ENCODE measurements at regions not wholly inside any gene's neighbourhood (a gene's known extent, or its start where the extent isn't known, plus 50 kb on each side); places are given as distances from the start of the nearest gene placed in this dataset.
A peak's percentile ranks its signal among the peaks of the same experiment; 100 is the strongest.

- TF ChIP-seq ZNF850 (CRISPR knock-in tag; conservative IDR thresholded peaks at IDR 0.05) (no peak), NBN (conservative IDR thresholded peaks at IDR 0.05) (no peak), ZNF496 (CRISPR knock-in tag; IDR thresholded peaks at IDR 0.05; ENCODE audit: insufficient replicate concordance) (no peak), ZBTB3 (CRISPR knock-in tag; IDR thresholded peaks at IDR 0.05; ENCODE audit: borderline replicate concordance, low read depth) (0 out of 2 replicates have a peak, but pooled peaks have one; percentile 69), AGO2 (optimal IDR thresholded peaks at IDR 0.05; ENCODE audit: low read depth, low read length) (no peak), ZNF430 (CRISPR knock-in tag; IDR thresholded peaks at IDR 0.05) (no peak; the same call in none of the 2 replicates), ELF3 (CRISPR knock-in tag; IDR thresholded peaks at IDR 0.05) (peak; percentile 85), NFKB2 (CRISPR knock-in tag; IDR thresholded peaks at IDR 0.05; ENCODE audit: borderline replicate concordance) (no peak; the same call in 1 of the 2 replicates), ZNF350 (CRISPR knock-in tag; IDR thresholded peaks at IDR 0.05; ENCODE audit: borderline replicate concordance, low read depth) (peak; percentile 81; the same call in 1 of the 2 replicates), ZNF432 (CRISPR knock-in tag; IDR thresholded peaks at IDR 0.05; ENCODE audit: borderline replicate concordance) (no peak), ZNF329 (CRISPR knock-in tag; IDR thresholded peaks at IDR 0.05; ENCODE audit: low read depth) (no peak), THAP9 (CRISPR knock-in tag; IDR thresholded peaks at IDR 0.05; ENCODE audit: borderline replicate concordance) (peak; percentile 68; the same call in 1 of the 2 replicates), SP1 (IDR thresholded peaks at IDR 0.05) (no peak), SP1 (CRISPR knock-in tag; IDR thresholded peaks at IDR 0.05) (no peak; the same call in 1 of the 2 replicates), NR1H2 (CRISPR knock-in tag; IDR thresholded peaks at IDR 0.05; ENCODE audit: borderline replicate concordance, low read depth) (no peak), MIXL1 (CRISPR knock-in tag; IDR thresholded peaks at IDR 0.05) (peak; percentile 77; the same call in 1 of the 2 replicates), ZNF414 (CRISPR knock-in tag; IDR thresholded peaks at IDR 0.05) (no peak), ZNF768 (CRISPR knock-in tag; IDR thresholded peaks at IDR 0.05) (0 out of 2 replicates have a peak, but pooled peaks have one; percentile 22), TSC22D2 (CRISPR knock-in tag; IDR thresholded peaks at IDR 0.05; ENCODE audit: borderline replicate concordance) (0 out of 2 replicates have a peak, but pooled peaks have one; percentile 41)
- TF ChIP-seq, protein P1, sequence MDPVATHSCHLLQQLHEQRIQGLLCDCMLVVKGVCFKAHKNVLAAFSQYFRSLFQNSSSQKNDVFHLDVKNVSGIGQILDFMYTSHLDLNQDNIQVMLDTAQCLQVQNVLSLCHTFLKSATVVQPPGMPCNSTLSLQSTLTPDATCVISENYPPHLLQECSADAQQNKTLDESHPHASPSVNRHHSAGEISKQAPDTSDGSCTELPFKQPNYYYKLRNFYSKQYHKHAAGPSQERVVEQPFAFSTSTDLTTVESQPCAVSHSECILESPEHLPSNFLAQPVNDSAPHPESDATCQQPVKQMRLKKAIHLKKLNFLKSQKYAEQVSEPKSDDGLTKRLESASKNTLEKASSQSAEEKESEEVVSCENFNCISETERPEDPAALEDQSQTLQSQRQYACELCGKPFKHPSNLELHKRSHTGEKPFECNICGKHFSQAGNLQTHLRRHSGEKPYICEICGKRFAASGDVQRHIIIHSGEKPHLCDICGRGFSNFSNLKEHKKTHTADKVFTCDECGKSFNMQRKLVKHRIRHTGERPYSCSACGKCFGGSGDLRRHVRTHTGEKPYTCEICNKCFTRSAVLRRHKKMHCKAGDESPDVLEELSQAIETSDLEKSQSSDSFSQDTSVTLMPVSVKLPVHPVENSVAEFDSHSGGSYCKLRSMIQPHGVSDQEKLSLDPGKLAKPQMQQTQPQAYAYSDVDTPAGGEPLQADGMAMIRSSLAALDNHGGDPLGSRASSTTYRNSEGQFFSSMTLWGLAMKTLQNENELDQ (CRISPR knock-in tag; IDR thresholded peaks at IDR 0.05; ENCODE audit: borderline replicate concordance), result no peak
- TF ChIP-seq, protein P2, sequence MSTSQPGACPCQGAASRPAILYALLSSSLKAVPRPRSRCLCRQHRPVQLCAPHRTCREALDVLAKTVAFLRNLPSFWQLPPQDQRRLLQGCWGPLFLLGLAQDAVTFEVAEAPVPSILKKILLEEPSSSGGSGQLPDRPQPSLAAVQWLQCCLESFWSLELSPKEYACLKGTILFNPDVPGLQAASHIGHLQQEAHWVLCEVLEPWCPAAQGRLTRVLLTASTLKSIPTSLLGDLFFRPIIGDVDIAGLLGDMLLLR (CRISPR knock-in tag; IDR thresholded peaks at IDR 0.05), result no peak
- TF ChIP-seq, protein P3, sequence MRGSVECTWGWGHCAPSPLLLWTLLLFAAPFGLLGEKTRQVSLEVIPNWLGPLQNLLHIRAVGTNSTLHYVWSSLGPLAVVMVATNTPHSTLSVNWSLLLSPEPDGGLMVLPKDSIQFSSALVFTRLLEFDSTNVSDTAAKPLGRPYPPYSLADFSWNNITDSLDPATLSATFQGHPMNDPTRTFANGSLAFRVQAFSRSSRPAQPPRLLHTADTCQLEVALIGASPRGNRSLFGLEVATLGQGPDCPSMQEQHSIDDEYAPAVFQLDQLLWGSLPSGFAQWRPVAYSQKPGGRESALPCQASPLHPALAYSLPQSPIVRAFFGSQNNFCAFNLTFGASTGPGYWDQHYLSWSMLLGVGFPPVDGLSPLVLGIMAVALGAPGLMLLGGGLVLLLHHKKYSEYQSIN (CRISPR knock-in tag; IDR thresholded peaks at IDR 0.05; ENCODE audit: borderline replicate concordance), result no peak
These were observed 61.4 kb upstream of the C15orf39 start (continued) for GRCh38 chr15:75140080-75140879.

All from HepG2 (cell line).